Cardiac muscle cell (in vitro differentiated cells and primary cell): ENCODE measurements at regions not wholly inside any gene's neighbourhood (a gene's known extent, or its start where the extent isn't known, plus 50 kb on each side); places are given as distances from the start of the nearest gene placed in this dataset.

Source experiments
- DNase-seq, 2 donors: peaks; one replicate each; pipeline versions ENCODE4 v3.0.0 to v3.0.0-alpha.2; 2010 to 2017; ENCODE audit warnings: low read depth in 1 of 2, low spot score in 1 of 2
- H3K27ac ChIP-seq: fragments of 200-600 bp; sonication (generic); 2 replicates; pipeline ENCODE4 v1.5.1; 2016
- H3K27me3 ChIP-seq: fragments of 200-600 bp; sonication (generic); 2 replicates; pipeline ENCODE4 v1.6.0; 2016; ENCODE audit warnings: control low read depth
- H3K36me3 ChIP-seq: fragments of 200-600 bp; sonication (generic); 2 replicates; pipeline ENCODE4 v1.5.1; 2016; ENCODE audit warnings: control low read depth
- H3K4me1 ChIP-seq: fragments of 200-600 bp; sonication (generic); 2 replicates; pipeline ENCODE4 v1.8.1; 2017; ENCODE audit warnings: low read depth, mild to moderate bottlenecking, mixed run types
- H3K4me3 ChIP-seq: fragments of 200-600 bp; sonication (generic); 2 replicates; pipeline ENCODE4 v1.5.1; 2016; ENCODE audit warnings: mild to moderate bottlenecking
- H3K9me3 ChIP-seq: fragments of 200-600 bp; sonication (generic); 2 replicates; pipeline ENCODE4 v1.5.1; 2017; ENCODE audit warnings: low read depth, mild to moderate bottlenecking, control low read depth
- TF ChIP-seq, protein P1 (sequence below): IDR thresholded peaks from 2 replicates; pipeline ENCODE4 v1.5.1; 2012; ENCODE audit warnings: low read depth, mild to moderate bottlenecking, low read length

DNA sequence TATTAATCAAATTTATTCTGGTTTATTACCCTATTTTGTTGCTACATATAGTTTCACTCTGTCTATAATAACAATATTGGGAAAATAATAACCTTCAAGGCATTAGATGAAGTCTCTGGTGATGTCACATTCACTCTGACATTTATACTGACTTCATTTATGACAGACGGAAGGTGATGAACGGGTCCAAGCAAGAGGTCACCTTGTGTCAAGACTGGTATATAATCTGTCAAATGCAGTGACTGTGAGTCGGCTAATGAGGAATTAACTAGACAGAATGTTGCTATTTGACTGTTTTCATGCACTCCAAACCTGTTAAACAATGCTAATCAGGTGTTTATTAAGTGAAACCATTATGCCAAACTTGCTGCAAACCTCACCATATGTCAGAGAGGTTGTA lies 800.5 kb upstream of the KLHL1 start:
- H3K27ac ChIP-seq = no peak overlapping the region
- TF ChIP-seq, protein P1, sequence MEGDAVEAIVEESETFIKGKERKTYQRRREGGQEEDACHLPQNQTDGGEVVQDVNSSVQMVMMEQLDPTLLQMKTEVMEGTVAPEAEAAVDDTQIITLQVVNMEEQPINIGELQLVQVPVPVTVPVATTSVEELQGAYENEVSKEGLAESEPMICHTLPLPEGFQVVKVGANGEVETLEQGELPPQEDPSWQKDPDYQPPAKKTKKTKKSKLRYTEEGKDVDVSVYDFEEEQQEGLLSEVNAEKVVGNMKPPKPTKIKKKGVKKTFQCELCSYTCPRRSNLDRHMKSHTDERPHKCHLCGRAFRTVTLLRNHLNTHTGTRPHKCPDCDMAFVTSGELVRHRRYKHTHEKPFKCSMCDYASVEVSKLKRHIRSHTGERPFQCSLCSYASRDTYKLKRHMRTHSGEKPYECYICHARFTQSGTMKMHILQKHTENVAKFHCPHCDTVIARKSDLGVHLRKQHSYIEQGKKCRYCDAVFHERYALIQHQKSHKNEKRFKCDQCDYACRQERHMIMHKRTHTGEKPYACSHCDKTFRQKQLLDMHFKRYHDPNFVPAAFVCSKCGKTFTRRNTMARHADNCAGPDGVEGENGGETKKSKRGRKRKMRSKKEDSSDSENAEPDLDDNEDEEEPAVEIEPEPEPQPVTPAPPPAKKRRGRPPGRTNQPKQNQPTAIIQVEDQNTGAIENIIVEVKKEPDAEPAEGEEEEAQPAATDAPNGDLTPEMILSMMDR = no peak
- H3K36me3 ChIP-seq = no peaks in the 10 kb centered on the region
- H3K9me3 ChIP-seq = no peaks in the 10 kb centered on the region
- DNase-seq = no peak
- H3K4me3 ChIP-seq = no peak overlapping the region
- H3K4me1 ChIP-seq = no peaks in the 10 kb centered on the region
- H3K27me3 ChIP-seq = no peaks in the 10 kb centered on the region

DNA sequence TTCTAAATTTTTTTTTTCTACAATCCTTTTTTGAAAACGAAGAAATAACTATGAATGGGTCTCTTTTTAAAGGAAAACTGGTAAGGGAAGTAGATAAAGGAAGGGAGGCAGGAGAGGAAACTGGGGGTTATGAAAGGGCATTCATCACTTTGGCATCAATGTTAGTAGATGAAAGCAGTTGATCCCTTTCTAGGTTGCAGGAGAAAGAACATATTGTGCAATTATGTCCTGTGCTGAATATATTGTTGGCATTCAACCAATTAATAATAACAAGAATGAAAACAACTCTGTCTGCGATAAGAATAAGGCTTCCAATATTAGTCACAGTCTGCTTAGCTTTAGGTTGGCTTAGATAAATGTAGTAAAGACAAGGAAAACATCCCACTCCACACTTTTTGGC lies 796.8 kb upstream of the KLHL1 start:
- DNase-seq = peak in 1 of 2 donors; percentile 45
- Histone ChIP-seq H3K4me1 (no peaks in the 10 kb centered on the region), H3K36me3 (no peaks in the 10 kb centered on the region), H3K27ac (no peak overlapping the region), H3K9me3 (no peaks in the 10 kb centered on the region), H3K4me3 (no peak overlapping the region), H3K27me3 (no peaks in the 10 kb centered on the region)
- TF ChIP-seq, protein P1 = no peak

DNA sequence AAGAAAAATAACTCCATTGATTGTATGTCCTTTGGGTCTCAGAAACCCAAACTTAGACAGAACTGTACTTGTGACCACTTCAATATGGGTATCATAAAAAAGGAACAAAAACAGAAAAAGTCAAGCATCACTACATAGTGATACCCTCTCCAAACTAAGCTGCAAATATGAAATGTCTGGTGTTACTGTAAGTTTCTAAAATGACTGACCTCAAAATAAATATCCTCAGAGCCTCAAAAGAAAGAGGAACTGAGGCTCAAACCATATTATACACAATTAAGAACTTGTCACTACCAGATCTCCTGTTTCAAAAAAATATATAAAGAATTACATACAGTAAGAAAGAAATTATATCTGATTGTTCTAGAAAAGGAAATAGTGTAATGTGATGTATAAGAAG lies 787.9 kb upstream of the KLHL1 start:
- no peak overlapping the region for H3K27ac ChIP-seq
- TF ChIP-seq, protein P1 = no peak
- DNase-seq = no peak
- H3K4me3 ChIP-seq = no peak overlapping the region
- no peaks in the 10 kb centered on the region for H3K36me3 ChIP-seq
- no peaks in the 10 kb centered on the region for H3K27me3 ChIP-seq
- no peaks in the 10 kb centered on the region for H3K4me1 ChIP-seq
- H3K9me3 ChIP-seq = no peaks in the 10 kb centered on the region

DNA sequence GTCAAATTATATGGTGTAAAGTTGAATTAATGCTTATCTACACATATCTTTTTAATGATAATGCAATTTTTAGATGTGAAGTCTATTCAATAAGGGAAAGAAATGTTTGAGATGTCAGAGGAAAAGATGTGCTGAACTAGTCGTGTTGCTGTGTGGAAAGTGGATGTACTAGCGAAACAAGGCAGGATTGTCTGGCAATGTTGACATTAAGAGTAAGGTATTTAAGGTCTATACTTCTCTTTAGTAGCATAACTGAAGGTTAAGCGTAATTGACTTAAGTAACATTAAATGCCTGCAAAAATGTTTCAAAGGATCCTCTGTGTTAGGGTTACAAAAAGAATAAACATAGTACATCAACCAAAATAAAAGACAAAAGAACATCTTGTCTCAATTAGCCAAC lies 787.3 kb upstream of the KLHL1 start:
- Histone ChIP-seq H3K4me1 (no peaks in the 10 kb centered on the region), H3K27me3 (no peaks in the 10 kb centered on the region), H3K9me3 (no peaks in the 10 kb centered on the region), H3K4me3 (no peak overlapping the region), H3K36me3 (no peaks in the 10 kb centered on the region), H3K27ac (no peak overlapping the region)
- no peak for DNase-seq
- TF ChIP-seq, protein P1 = no peak

DNA sequence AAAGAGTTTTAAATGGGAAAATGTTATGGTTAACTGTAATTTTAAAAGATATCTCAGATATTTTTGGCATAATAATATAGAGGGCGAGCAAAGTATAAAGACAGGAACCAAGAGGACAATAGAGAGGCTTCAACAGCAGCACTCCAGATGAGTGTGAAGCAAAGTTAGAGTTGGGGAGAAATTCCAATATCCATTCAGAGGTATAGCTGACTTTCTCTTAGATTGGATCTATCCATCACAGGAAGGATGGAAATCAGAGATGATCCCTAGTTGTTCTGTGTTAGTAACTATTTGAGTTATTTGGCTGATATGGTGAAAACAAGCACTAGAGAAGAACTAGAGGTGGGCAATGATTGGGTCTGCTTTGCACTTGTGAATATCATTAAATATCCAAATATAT lies 786.0 kb upstream of the KLHL1 start:
- TF ChIP-seq, protein P1 = no peak
- no peaks in the 10 kb centered on the region for H3K4me1 ChIP-seq
- DNase-seq = no peak
- H3K36me3 ChIP-seq = no peaks in the 10 kb centered on the region
- H3K27me3 ChIP-seq = no peaks in the 10 kb centered on the region
- no peaks in the 10 kb centered on the region for H3K9me3 ChIP-seq
- no peak overlapping the region for H3K27ac ChIP-seq
- no peak overlapping the region for H3K4me3 ChIP-seq

DNA sequence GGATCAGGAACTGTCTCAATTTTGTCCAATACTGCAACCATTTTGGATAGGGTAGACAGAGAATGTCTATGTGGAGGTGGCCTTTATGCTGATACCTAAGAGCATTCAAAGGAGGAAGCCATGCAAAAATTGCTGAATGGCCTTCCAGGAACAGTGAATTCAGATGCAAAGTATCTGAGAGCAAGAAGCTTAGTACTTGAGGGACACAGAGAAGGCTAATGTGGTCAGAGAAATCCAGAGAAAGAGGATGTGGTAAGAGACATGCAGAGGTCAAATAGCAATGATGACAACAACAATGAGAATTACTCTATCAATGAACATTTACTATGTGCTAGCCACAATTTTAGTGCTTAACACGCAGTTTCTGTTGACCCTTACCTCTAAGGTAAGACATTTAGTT lies 785.6 kb upstream of the KLHL1 start:
- Histone ChIP-seq H3K27ac (no peak overlapping the region), H3K36me3 (no peaks in the 10 kb centered on the region), H3K4me3 (no peak overlapping the region), H3K4me1 (no peaks in the 10 kb centered on the region), H3K9me3 (no peaks in the 10 kb centered on the region), H3K27me3 (no peaks in the 10 kb centered on the region)
- no peak for DNase-seq
- TF ChIP-seq, protein P1 = no peak
